H1 (cell line): ENCODE measurements at regions not wholly inside any gene's neighbourhood (a gene's known extent, or its start where the extent isn't known, plus 50 kb on each side); places are given as distances from the start of the nearest gene placed in this dataset.

Experiments
- CTCF ChIA-PET: fragments of 300-600 bp; sonication (Branson Sonifier 250); formaldehyde crosslinking; loops from one replicate; lab custom pipeline; 2021; ENCODE audit not compliant: partially characterized antibody; lab: Charles Lee
- POLR2A ChIA-PET: fragments of 300-600 bp; sonication (Branson Sonifier 250); formaldehyde crosslinking; loops from one replicate; lab custom pipeline; 2021; ENCODE audit warnings: inconsistent platforms; ENCODE audit not compliant: partially characterized antibody; lab: Charles Lee
- DNase-seq, 2 experiments: peaks; one replicate each; pipeline versions ENCODE4 v3.0.0 to v3.0.0-alpha.2; 2010 to 2022; ENCODE audit warnings: low spot score in 2 of 2, low read depth in 1 of 2, mixed read lengths in 1 of 2
- FAIRE-seq: peaks from 2 replicates; lab custom pipeline; 2011; peaks lifted over from hg19 to GRCh38; lab: Jason Lieb, UNC
- H2AFZ ChIP-seq: 2 replicates; pipeline ENCODE4 v1.8.1; 2012; ENCODE audit warnings: low read length, inconsistent platforms
- H2AK5ac ChIP-seq: 2 replicates; pipeline ENCODE4 v1.6.1; 2013; ENCODE audit warnings: low read depth, low read length
- H2BK120ac ChIP-seq: replicated peaks from 2 replicates; pipeline ENCODE3; 2013; ENCODE audit warnings: low read depth, low read length, inconsistent platforms
- H2BK12ac ChIP-seq: 2 replicates; pipeline ENCODE4 v1.6.1; 2013; ENCODE audit warnings: low read depth, low read length
- H2BK15ac ChIP-seq: 2 replicates; pipeline ENCODE4 v1.6.1; 2013; ENCODE audit warnings: low read length
- H2BK20ac ChIP-seq: 2 replicates; pipeline ENCODE4 v1.6.1; 2013; ENCODE audit warnings: low read length
- H2BK5ac ChIP-seq: 2 replicates; pipeline ENCODE4 v1.6.1; 2013; ENCODE audit warnings: low read depth, low read length
- H3K14ac ChIP-seq: 2 replicates; pipeline ENCODE4 v1.6.1; 2013; ENCODE audit warnings: inconsistent platforms; ENCODE audit not compliant: insufficient read length
- H3K18ac ChIP-seq: 2 replicates; pipeline ENCODE4 v1.6.1; 2013; ENCODE audit warnings: low read length; ENCODE audit errors: extremely low read depth
- H3K23ac ChIP-seq: 2 replicates; pipeline ENCODE4 v1.6.1; 2013; ENCODE audit warnings: inconsistent platforms; ENCODE audit not compliant: insufficient read length
- H3K23me2 ChIP-seq: 2 replicates; pipeline ENCODE4 v1.6.1; 2013; ENCODE audit warnings: low read depth, low read length
- H3K27ac ChIP-seq: 2 replicates; pipeline ENCODE4 v1.6.1; 2011; ENCODE audit warnings: low read depth, low read length, inconsistent platforms
- H3K27me3 ChIP-seq, 4 experiments: replicated peaks in 1 of 4; 1 replicate in 1 of 4; 2 replicates in 3 of 4; pipeline versions ENCODE4 v1.6.1 to v1.8.1; 2011 to 2013; ENCODE audit warnings: low read length in 3 of 4, mild to moderate bottlenecking in 3 of 4, inconsistent platforms in 2 of 4, mixed read lengths in 2 of 4, moderate library complexity in 1 of 4; ENCODE audit not compliant: control insufficient read depth in 3 of 4, insufficient read depth in 3 of 4; ENCODE audit errors: extremely low read depth in 1 of 4
- H3K36me3 ChIP-seq, 4 experiments: 2 replicates each; pipeline versions ENCODE4 v1.6.1 to v1.8.1; 2011 to 2013; ENCODE audit warnings: mild to moderate bottlenecking in 4 of 4, low read length in 3 of 4, moderate library complexity in 2 of 4, control low read depth in 1 of 4, inconsistent platforms in 1 of 4; ENCODE audit not compliant: insufficient read depth in 4 of 4, control insufficient read depth in 2 of 4
- H3K4ac ChIP-seq: replicated peaks from 2 replicates; pipeline ENCODE3; 2013; ENCODE audit warnings: low read length, low read depth, mixed read lengths, inconsistent platforms; ENCODE audit not compliant: insufficient read length
- H3K4me1 ChIP-seq, 4 experiments: replicated peaks in 1 of 4; 1 replicate in 1 of 4; 2 replicates in 3 of 4; pipeline versions ENCODE4 v1.6.1 to v1.8.1; 2011 to 2013; ENCODE audit warnings: low read length in 3 of 4, inconsistent platforms in 2 of 4, mixed read lengths in 1 of 4; ENCODE audit not compliant: insufficient read depth in 4 of 4, control insufficient read depth in 3 of 4
- H3K4me2 ChIP-seq, 2 experiments: 2 replicates each; pipeline versions ENCODE4 v1.6.1 to v1.8.1; 2011 to 2013; ENCODE audit warnings: low read depth in 2 of 2, low read length in 2 of 2, control low read depth in 1 of 2, inconsistent platforms in 1 of 2, mild to moderate bottlenecking in 1 of 2; ENCODE audit not compliant: insufficient read depth in 1 of 2
- H3K4me3 ChIP-seq, 4 experiments: fragments of 200-600, 300-600 bp in 1 of 4; sonication (generic), shearing (Covaris generic), sonication (Bioruptor Twin) in 1 of 4; 2 replicates each; pipeline versions ENCODE4 v1.5.1 to v1.8.1; 2011 to 2016; ENCODE audit warnings: low read length in 4 of 4, low read depth in 3 of 4, control low read depth in 2 of 4, inconsistent platforms in 2 of 4, mild to moderate bottlenecking in 2 of 4, mixed read lengths in 1 of 4, moderate library complexity in 1 of 4; ENCODE audit not compliant: insufficient read depth in 2 of 4; ENCODE audit errors: extremely low read depth in 1 of 4
- H3K56ac ChIP-seq: replicated peaks from 2 replicates; pipeline ENCODE3; 2013; ENCODE audit warnings: low read depth, mild to moderate bottlenecking, mixed read lengths, low read length, inconsistent platforms; ENCODE audit not compliant: insufficient read length
- H3K79me1 ChIP-seq: 2 replicates; pipeline ENCODE4 v1.6.1; 2013; ENCODE audit warnings: low read depth, low read length, control low read depth
- H3K79me2 ChIP-seq, 2 experiments: 2 replicates each; pipeline versions ENCODE4 v1.6.1 to v1.8.1; 2012 to 2013; ENCODE audit warnings: low read length in 2 of 2, mild to moderate bottlenecking in 2 of 2, inconsistent platforms in 1 of 2; ENCODE audit not compliant: insufficient read depth in 2 of 2, control insufficient read depth in 1 of 2
- H3K9ac ChIP-seq, 4 experiments: replicated peaks in 1 of 4; 1 replicate in 1 of 4; 2 replicates in 3 of 4; pipeline versions ENCODE4 v1.6.1 to v1.8.1; 2011 to 2013; ENCODE audit warnings: low read depth in 3 of 4, low read length in 3 of 4, control low read depth in 2 of 4, mild to moderate bottlenecking in 2 of 4, moderate library complexity in 2 of 4, inconsistent platforms in 1 of 4; ENCODE audit errors: extremely low read depth in 1 of 4
- H3K9me3 ChIP-seq, 2 experiments: 2 replicates each; pipeline versions ENCODE4 v1.6.1 to v1.8.1; 2012 to 2013; ENCODE audit warnings: mild to moderate bottlenecking in 2 of 2, moderate library complexity in 2 of 2, control low read depth in 1 of 2, inconsistent platforms in 1 of 2, low read depth in 1 of 2, low read length in 1 of 2, mixed read lengths in 1 of 2; ENCODE audit not compliant: insufficient read depth in 2 of 2
- H4K20me1 ChIP-seq, 2 experiments: replicated peaks in 1 of 2; 2 replicates each; pipeline versions ENCODE3 to v1.8.1; 2011 to 2013; ENCODE audit warnings: inconsistent platforms in 2 of 2, low read length in 2 of 2, mild to moderate bottlenecking in 1 of 2; ENCODE audit not compliant: insufficient read depth in 2 of 2, control insufficient read depth in 1 of 2
- H4K5ac ChIP-seq: 2 replicates; pipeline ENCODE4 v1.6.1; 2013; ENCODE audit warnings: low read length, low read depth, mixed read lengths, inconsistent platforms; ENCODE audit not compliant: insufficient read length
- H4K8ac ChIP-seq: 2 replicates; pipeline ENCODE4 v1.8.0; 2013; ENCODE audit warnings: mild to moderate bottlenecking, moderate library complexity, low read length, inconsistent platforms; ENCODE audit not compliant: insufficient read depth; ENCODE audit errors: extremely low read depth
- H4K91ac ChIP-seq: replicated peaks from 2 replicates; pipeline ENCODE3; 2013; ENCODE audit warnings: low read length, mixed read lengths, inconsistent platforms; ENCODE audit not compliant: insufficient read length
- NANOG ChIP-seq: IDR thresholded peaks from 2 replicates; pipeline ENCODE4 v1.6.1; 2011; ENCODE audit warnings: low read length, low read depth, mild to moderate bottlenecking, inconsistent platforms; ENCODE audit not compliant: insufficient read depth, poor library complexity, severe bottlenecking
- POLR2AphosphoS5 ChIP-seq: IDR thresholded peaks from 2 replicates; pipeline ENCODE4 v1.6.1; 2011; ENCODE audit warnings: low read depth, low read length
- RBBP5 ChIP-seq: IDR thresholded peaks from 2 replicates; pipeline ENCODE4 v1.7.1; 2012; ENCODE audit warnings: low read depth, mild to moderate bottlenecking, inconsistent platforms, low read length, moderate library complexity, borderline replicate concordance
- YY1 ChIP-seq: IDR thresholded peaks from 2 replicates; pipeline ENCODE4 v1.6.1; 2011; ENCODE audit warnings: low read depth, mild to moderate bottlenecking, low read length
- WGBS, 2 experiments: shearing (Covaris generic) in 1 of 2; methylation state at CpG; one replicate each; pipeline versions ENCODE4 v1.1.6 to v1.1.7; 2013 to 2015; ENCODE audit warnings: low lambda C conversion rate in 2 of 2, mixed read lengths in 2 of 2, inconsistent platforms in 1 of 2, low coverage in 1 of 2, missing lambda C conversion rate in 1 of 2; ENCODE audit not compliant: insufficient replicate concordance in 2 of 2, insufficient coverage in 1 of 2, insufficient read length in 1 of 2; ENCODE audit errors: extremely low coverage in 1 of 2, missing lambda C conversion rate in 1 of 2; 5-methylcytosine and 5-hydroxymethylcytosine counted together
- TF ChIP-seq, protein P1 (sequence below): IDR thresholded peaks from 2 replicates; pipeline ENCODE4 v1.6.1; 2012; ENCODE audit warnings: inconsistent platforms

DNA sequence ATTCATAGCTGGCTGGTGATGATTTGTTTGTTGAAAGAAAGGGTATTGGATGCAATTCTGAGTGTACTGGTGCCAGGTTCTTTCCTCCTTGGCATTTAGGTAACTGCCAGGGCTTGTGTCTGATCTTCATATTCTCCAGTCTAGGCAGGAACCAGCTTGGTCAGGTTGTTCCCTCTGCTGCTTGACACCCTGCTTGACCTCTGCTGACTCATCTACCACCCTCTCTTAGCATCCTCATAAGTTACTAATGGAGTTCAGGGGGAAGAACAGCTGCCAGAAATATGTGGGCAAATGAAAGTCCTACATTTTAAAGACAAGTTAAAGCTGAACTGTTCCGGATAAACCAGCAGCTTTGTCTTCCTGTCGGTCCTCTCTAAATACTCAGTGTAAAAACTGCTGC is 116.1 kb upstream of the TNC start:
- Histone ChIP-seq H4K5ac (no peak overlapping the region), H3K36me3 (no peaks in the 10 kb centered on the region), H3K79me1 (no peaks in the 10 kb centered on the region), H2BK12ac (no peak overlapping the region), H3K4me3 (no peak overlapping the region), H3K9ac (no peak overlapping the region), H3K27ac (no peak overlapping the region), H3K79me2 (no peaks in the 10 kb centered on the region), H3K14ac (no peak overlapping the region), H4K91ac (no peak overlapping the region), H2BK20ac (no peak overlapping the region), H3K27me3 (peaks cover 0 to 2% (median 0%) of the 10 kb centered on the region in 4 experiments; a peak in 1 of 7 replicates), H3K18ac (no peak overlapping the region), H2AFZ (no peak overlapping the region), H3K23ac (no peak overlapping the region), H3K4me1 (no peaks in the 10 kb centered on the region), H3K4me2 (no peak overlapping the region), H2BK120ac (no peak overlapping the region), H3K9me3 (no peaks in the 10 kb centered on the region), H2BK15ac (no peak overlapping the region), H2AK5ac (no peak overlapping the region), H2BK5ac (no peak overlapping the region), H4K20me1 (no peaks in the 10 kb centered on the region), H3K56ac (no peak overlapping the region), H4K8ac (no peak overlapping the region), H3K23me2 (no peaks in the 10 kb centered on the region), H3K4ac (no peak overlapping the region)
- POLR2A ChIA-PET: no interaction called here
- FAIRE-seq (no peak), DNase-seq (no peak)
- no peak for TF ChIP-seq POLR2AphosphoS5
- no peak for TF ChIP-seq YY1
- TF ChIP-seq, protein P1, sequence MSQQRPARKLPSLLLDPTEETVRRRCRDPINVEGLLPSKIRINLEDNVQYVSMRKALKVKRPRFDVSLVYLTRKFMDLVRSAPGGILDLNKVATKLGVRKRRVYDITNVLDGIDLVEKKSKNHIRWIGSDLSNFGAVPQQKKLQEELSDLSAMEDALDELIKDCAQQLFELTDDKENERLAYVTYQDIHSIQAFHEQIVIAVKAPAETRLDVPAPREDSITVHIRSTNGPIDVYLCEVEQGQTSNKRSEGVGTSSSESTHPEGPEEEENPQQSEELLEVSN: no peak
- TF ChIP-seq RBBP5: no peak
- no peak for TF ChIP-seq NANOG
- 93% methylated on average over 2 of the region's 2 CpGs; no CpG with 5 or more reads in 1 of the 2 experiments for WGBS, 2 experiments
- CTCF ChIA-PET: interaction anchor here (1.1 to 1.3 kb wide), 2 partner anchors 8 to 22 kb away, joined by 3 to 7 read pairs; no protein-coding TSS in a partner anchor
